ENCODE measurements at regions not wholly inside any gene's neighbourhood (a gene's known extent, or its start where the extent isn't known, plus 50 kb on each side); places are given as distances from the start of the nearest gene placed in this dataset.

DNA sequence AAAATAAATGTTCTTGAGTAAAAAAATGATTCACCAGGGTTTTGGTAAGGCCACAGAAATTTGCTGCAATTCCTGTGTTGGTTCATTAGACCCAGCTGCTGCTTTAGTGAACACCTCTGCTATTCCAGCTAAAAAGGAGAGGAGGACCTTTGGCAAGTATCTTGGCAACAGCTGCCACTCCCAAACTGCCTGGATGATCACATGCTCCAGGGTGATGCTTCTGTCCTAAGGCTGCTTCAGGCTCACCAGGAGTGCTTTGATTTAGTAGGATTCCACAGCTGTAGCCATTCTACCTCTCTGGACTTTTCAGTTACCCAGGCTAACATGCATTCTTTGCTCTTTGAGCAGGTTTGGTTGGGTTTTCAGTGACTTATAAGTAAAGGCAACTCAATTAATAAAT is 82.6 kb upstream of the NPVF start:
- H3K4me1 ChIP-seq (replicated peaks in 1 of 2): peaks cover 10 to 17% of the 10 kb centered on the region in 2 donors
- no peak for DNase-seq
- intact Hi-C loops (cut with DNase I): loop anchor here in 1 of 2 donors (10.0 kb wide), 1 partner anchor 74 kb away; no protein-coding TSS in a partner anchor
- no peaks in the 10 kb centered on the region for H3K9me3 ChIP-seq (replicated peaks in 1 of 3)
- no peak overlapping the region for H3K4me3 ChIP-seq
- no peaks in the 10 kb centered on the region for H3K36me3 ChIP-seq (replicated peaks in 1 of 2)
- no peaks in the 10 kb centered on the region for H3K27me3 ChIP-seq
- H3K27ac ChIP-seq: no peak overlapping the region
- no peak for TF ChIP-seq POLR2A (IDR thresholded peaks at IDR 0.05)
- TF ChIP-seq, protein P1, sequence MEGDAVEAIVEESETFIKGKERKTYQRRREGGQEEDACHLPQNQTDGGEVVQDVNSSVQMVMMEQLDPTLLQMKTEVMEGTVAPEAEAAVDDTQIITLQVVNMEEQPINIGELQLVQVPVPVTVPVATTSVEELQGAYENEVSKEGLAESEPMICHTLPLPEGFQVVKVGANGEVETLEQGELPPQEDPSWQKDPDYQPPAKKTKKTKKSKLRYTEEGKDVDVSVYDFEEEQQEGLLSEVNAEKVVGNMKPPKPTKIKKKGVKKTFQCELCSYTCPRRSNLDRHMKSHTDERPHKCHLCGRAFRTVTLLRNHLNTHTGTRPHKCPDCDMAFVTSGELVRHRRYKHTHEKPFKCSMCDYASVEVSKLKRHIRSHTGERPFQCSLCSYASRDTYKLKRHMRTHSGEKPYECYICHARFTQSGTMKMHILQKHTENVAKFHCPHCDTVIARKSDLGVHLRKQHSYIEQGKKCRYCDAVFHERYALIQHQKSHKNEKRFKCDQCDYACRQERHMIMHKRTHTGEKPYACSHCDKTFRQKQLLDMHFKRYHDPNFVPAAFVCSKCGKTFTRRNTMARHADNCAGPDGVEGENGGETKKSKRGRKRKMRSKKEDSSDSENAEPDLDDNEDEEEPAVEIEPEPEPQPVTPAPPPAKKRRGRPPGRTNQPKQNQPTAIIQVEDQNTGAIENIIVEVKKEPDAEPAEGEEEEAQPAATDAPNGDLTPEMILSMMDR (IDR thresholded peaks at IDR 0.05): no peak

DNA sequence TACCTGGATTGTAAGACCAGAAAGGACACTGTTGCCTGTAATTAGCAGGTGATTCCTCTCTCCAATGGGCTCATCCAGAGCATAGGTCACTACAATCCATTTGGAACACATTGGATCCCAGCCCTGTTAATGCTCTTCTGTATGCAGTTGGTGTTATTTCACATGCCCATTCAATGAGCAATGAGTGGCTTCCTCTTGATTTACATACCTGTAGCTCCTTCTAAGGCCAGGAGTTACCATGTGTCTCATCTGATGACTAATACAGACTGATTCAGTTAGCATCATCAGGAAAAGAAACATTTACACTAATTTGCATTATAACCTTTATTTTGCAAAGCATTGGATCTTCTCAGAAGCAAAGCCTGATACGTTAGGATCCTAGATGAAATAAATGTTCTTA is 83.1 kb upstream of the NPVF start:
- H3K36me3 ChIP-seq (replicated peaks in 1 of 2): no peaks in the 10 kb centered on the region
- no peaks in the 10 kb centered on the region for H3K9me3 ChIP-seq (replicated peaks in 1 of 3)
- no peak for DNase-seq
- TF ChIP-seq POLR2A (IDR thresholded peaks at IDR 0.05): no peak
- TF ChIP-seq, protein P1 (IDR thresholded peaks at IDR 0.05): no peak
- H3K27me3 ChIP-seq: no peaks in the 10 kb centered on the region
- H3K4me1 ChIP-seq (replicated peaks in 1 of 2): peaks cover 10 to 21% of the 10 kb centered on the region in 2 donors
- H3K27ac ChIP-seq: no peak overlapping the region
- 81 to 94% (median 86%) methylated on average over 1 of the region's 1 CpG for WGBS, 4 donors
- intact Hi-C loops (cut with DNase I): loop anchor here in 1 of 2 donors (10.0 kb wide), 1 partner anchor 73 kb away; no protein-coding TSS in a partner anchor
- H3K4me3 ChIP-seq: no peak overlapping the region

DNA sequence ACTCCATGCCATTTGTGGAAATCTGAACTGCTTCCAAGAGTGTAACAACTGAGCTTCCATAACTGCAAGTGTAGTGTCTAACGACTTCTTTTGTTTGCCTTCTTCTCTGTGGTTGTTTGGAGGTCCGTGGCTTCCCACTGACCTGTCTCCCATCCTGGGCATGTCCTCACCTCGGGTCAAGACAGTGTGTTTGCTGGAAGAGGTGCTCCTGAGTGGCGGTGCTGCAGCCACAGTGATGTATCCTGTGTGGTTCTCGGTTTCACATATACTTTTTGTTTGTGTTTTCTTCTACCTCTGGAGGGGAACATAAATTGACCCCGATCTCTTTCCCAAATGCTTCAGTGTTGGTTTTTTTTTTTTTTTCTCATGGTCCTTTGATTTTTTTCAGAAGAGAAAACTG is 84.7 kb upstream of the NPVF start:
- Histone ChIP-seq H3K4me3 (no peak overlapping the region), H3K36me3 (replicated peaks in 1 of 2) (no peaks in the 10 kb centered on the region), H3K27ac (no peak overlapping the region), H3K27me3 (no peaks in the 10 kb centered on the region), H3K9me3 (replicated peaks in 1 of 3) (no peaks in the 10 kb centered on the region), H3K4me1 (replicated peaks in 1 of 2) (peaks cover 15 to 25% of the 10 kb centered on the region in 2 donors)
- TF ChIP-seq, protein P1 (IDR thresholded peaks at IDR 0.05): no peak
- no peak for TF ChIP-seq POLR2A (IDR thresholded peaks at IDR 0.05)
- WGBS, 4 donors: 84 to 88% (median 87%) methylated on average over 6 of the region's 6 CpGs
- intact Hi-C loops (cut with DNase I): loop anchor here in 1 of 2 donors (10.0 kb wide), 1 partner anchor 72 kb away; no protein-coding TSS in a partner anchor
- DNase-seq: no peak

DNA sequence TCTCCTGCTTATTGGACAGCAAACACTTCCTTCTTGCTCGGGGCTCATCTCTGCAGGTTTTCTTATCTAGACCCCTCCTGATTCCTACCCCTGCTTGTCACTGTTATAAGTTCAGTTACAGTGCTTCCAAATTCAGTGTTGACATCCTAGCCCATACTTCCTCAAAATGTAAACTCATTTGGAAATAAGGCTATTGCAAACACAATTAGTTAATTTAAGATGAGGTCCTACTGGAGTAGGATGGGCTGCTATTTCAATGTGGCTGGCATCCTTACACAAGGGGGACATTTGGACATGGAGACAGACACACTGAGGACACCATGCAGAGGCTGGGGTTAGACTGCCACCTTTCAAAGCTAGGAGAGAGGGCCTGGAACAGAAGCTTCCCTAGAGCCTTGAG is 85.2 kb upstream of the NPVF start:
- WGBS, 4 donors: 75 to 92% (median 84%) methylated on average over 1 of the region's 1 CpG
- no peak for DNase-seq

More for the DNA sequence above, 85.2 kb upstream of the NPVF start:
- H3K27me3 ChIP-seq: no peaks in the 10 kb centered on the region
- H3K36me3 ChIP-seq (replicated peaks in 1 of 2): no peaks in the 10 kb centered on the region
- no peak overlapping the region for H3K27ac ChIP-seq
- intact Hi-C loops (cut with DNase I): loop anchor here in 1 of 2 donors (10.0 kb wide), 1 partner anchor 71 kb away; no protein-coding TSS in a partner anchor
- TF ChIP-seq POLR2A (IDR thresholded peaks at IDR 0.05): no peak
- TF ChIP-seq, protein P1 (IDR thresholded peaks at IDR 0.05): no peak
- H3K4me3 ChIP-seq: no peak overlapping the region
- H3K4me1 ChIP-seq (replicated peaks in 1 of 2): peaks cover 21 to 26% of the 10 kb centered on the region in 2 donors
- H3K9me3 ChIP-seq (replicated peaks in 1 of 3): no peaks in the 10 kb centered on the region

Measured in adrenal gland (tissue), 9 donors.